GM12878 (cell line): ENCODE measurements at regions not wholly inside any gene's neighbourhood (a gene's known extent, or its start where the extent isn't known, plus 50 kb on each side); places are given as distances from the start of the nearest gene placed in this dataset.

ENCODE experiments used
- ATAC-seq: fragments of 200-7000 bp; cut with Tn5 transposase; 3 replicates; pipeline ENCODE4 v1.9.1; 2020; ENCODE audit warnings: mild to moderate bottlenecking, moderate library complexity
- BruUV-seq: library from RNA; stranded (reverse); fragments of 400-500 nt; replicated peaks from 2 replicates; lab custom pipeline; 2021; lab: Mats Ljungman, UMichigan
- CTCF ChIA-PET: fragments of 300-600 bp; sonication (Branson Sonifier 250); formaldehyde crosslinking; extraction: SDS; loops from one replicate; lab custom pipeline; 2021; ENCODE audit warnings: inconsistent platforms; lab: Yijun Ruan, JAX
- POLR2A ChIA-PET: fragments of 350-600 bp; formaldehyde crosslinking; extraction: SDS; loops from one replicate; lab custom pipeline; 2021; ENCODE audit warnings: inconsistent platforms; lab: Charles Lee
- RAD21 ChIA-PET: fragments of 300-600 bp; sonication (Branson Sonifier 250); formaldehyde crosslinking; loops from one replicate; lab custom pipeline; 2023; ENCODE audit warnings: antibody characterized with exemption; ENCODE audit not compliant: unreplicated experiment; lab: Charles Lee
- SMC1A ChIA-PET: fragments of 300-600 bp; sonication (Branson Sonifier 250); formaldehyde crosslinking; loops from one replicate; lab custom pipeline; 2023; ENCODE audit not compliant: unreplicated experiment, uncharacterized antibody; lab: Charles Lee
- DNase-seq: peaks from one replicate; pipeline ENCODE4 v3.0.0-alpha.2; 2011; ENCODE audit warnings: low read depth, low spot score
- FAIRE-seq: peaks from 3 replicates; lab custom pipeline; 2011; peaks lifted over from hg19 to GRCh38; lab: Jason Lieb, UNC
- H2AFZ ChIP-seq: 2 replicates; pipeline ENCODE4 v1.6.0; 2011; ENCODE audit warnings: low read depth, low read length, control low read depth; ENCODE audit not compliant: control insufficient read depth
- H3K27ac ChIP-seq: 2 replicates; pipeline ENCODE4 v1.5.1; 2011; ENCODE audit warnings: control low read depth; ENCODE audit not compliant: control insufficient read depth, insufficient read depth
- H3K27me3 ChIP-seq, 2 experiments: replicated peaks in 1 of 2; 2 replicates each; pipeline versions ENCODE4 v1.6.0 to v1.6.1; 2011; ENCODE audit warnings: low read length in 1 of 2; ENCODE audit not compliant: control insufficient read depth in 2 of 2, insufficient read depth in 2 of 2
- H3K36me3 ChIP-seq, 2 experiments: 2 replicates each; pipeline ENCODE4 v1.5.1; 2011; ENCODE audit warnings: low read length in 1 of 2; ENCODE audit not compliant: control insufficient read depth in 2 of 2, insufficient read depth in 2 of 2
- H3K4me1 ChIP-seq: 2 replicates; pipeline ENCODE4 v1.6.1; 2011; ENCODE audit warnings: mild to moderate bottlenecking, low read length, moderate library complexity, mixed read lengths; ENCODE audit not compliant: control insufficient read depth, insufficient read depth
- H3K4me2 ChIP-seq: 2 replicates; pipeline ENCODE4 v1.6.0; 2011; ENCODE audit warnings: control low read depth; ENCODE audit not compliant: control insufficient read depth, insufficient read depth
- H3K4me3 ChIP-seq: fragments of 200-600 bp; sonication (generic); 2 replicates; pipeline ENCODE4 v1.5.1; 2016
- H3K79me2 ChIP-seq: 2 replicates; pipeline ENCODE4 v1.6.0; 2011; ENCODE audit warnings: low read length; ENCODE audit not compliant: control insufficient read depth, insufficient read depth
- H3K9ac ChIP-seq: 2 replicates; pipeline ENCODE4 v1.8.0; 2011; ENCODE audit warnings: low read length, control low read depth, mixed read lengths; ENCODE audit not compliant: control insufficient read depth, insufficient read depth
- H3K9me3 ChIP-seq: replicated peaks from 3 replicates; pipeline ENCODE4 v1.5.1; 2011; ENCODE audit warnings: mild to moderate bottlenecking, low read length; ENCODE audit not compliant: control insufficient read depth, insufficient read depth
- H4K20me1 ChIP-seq: 2 replicates; pipeline ENCODE4 v1.6.0; 2011; ENCODE audit not compliant: control insufficient read depth, insufficient read depth
- CBFB ChIP-seq: IDR thresholded peaks from 2 replicates; pipeline ENCODE4 v1.6.1; 2016; ENCODE audit warnings: antibody characterized with exemption, low read depth
- ESRRA ChIP-seq: IDR thresholded peaks from 2 replicates; pipeline ENCODE4 v1.6.1; 2012; ENCODE audit warnings: mild to moderate bottlenecking, low read length, improper control_type of control experiment
- HSF1 ChIP-seq: fragments of 150-350 bp; IDR thresholded peaks from 2 replicates; pipeline ENCODE4 v1.6.1; 2014; ENCODE audit warnings: mild to moderate bottlenecking, low read depth, low read length
- IKZF1 ChIP-seq: fragments of 450-650 bp; conservative IDR thresholded peaks from 2 replicates; pipeline ENCODE4 v1.6.1; 2017; ENCODE audit warnings: antibody characterized with exemption, mild to moderate bottlenecking
- KDM1A ChIP-seq: fragments of 200-600 bp; sonication (generic); IDR thresholded peaks from 2 replicates; pipeline ENCODE4 v1.6.1; 2016; ENCODE audit warnings: borderline replicate concordance
- MEF2B ChIP-seq: fragments of 450-650 bp; IDR thresholded peaks from 2 replicates; pipeline ENCODE4 v1.6.1; 2018; ENCODE audit warnings: mild to moderate bottlenecking, moderate library complexity; ENCODE audit not compliant: partially characterized antibody, poor library complexity, severe bottlenecking
- MXI1 ChIP-seq: fragments of 150-350 bp; IDR thresholded peaks from 2 replicates; pipeline ENCODE4 v1.6.1; 2011; ENCODE audit warnings: low read depth, mild to moderate bottlenecking, inconsistent platforms, low read length, improper control_type of control experiment
- NR2C2 ChIP-seq: IDR thresholded peaks from 2 replicates; pipeline ENCODE4 v1.6.1; 2011; ENCODE audit warnings: borderline replicate concordance, low read depth; ENCODE audit not compliant: control insufficient read depth, insufficient read length
- RELB ChIP-seq: fragments of 450-650 bp; IDR thresholded peaks from 2 replicates; pipeline ENCODE4 v1.6.1; 2017; ENCODE audit warnings: low read depth, mild to moderate bottlenecking, moderate library complexity
- SMARCA5 ChIP-seq: fragments of 450-650 bp; IDR thresholded peaks from 2 replicates; pipeline ENCODE4 v1.6.1; 2017; ENCODE audit warnings: mild to moderate bottlenecking
- ZZZ3 ChIP-seq: IDR thresholded peaks from 2 replicates; pipeline ENCODE4 v1.6.1; 2011; ENCODE audit warnings: low read depth; ENCODE audit not compliant: control insufficient read depth, insufficient read length
- WGBS: methylation state at CpG from one replicate; pipeline ENCODE4 v1.1.6; 2016; ENCODE audit warnings: low lambda C conversion rate; ENCODE audit not compliant: insufficient replicate concordance, insufficient coverage; ENCODE audit errors: missing lambda C conversion rate; 5-methylcytosine and 5-hydroxymethylcytosine counted together
- in situ Hi-C: fragments of 300-500 bp; cut with MboI; formaldehyde crosslinking; loops from 9 replicates; pipeline ENCODE4 v1.14.3; 2018; ENCODE audit warnings: mixed read lengths
- intact Hi-C: fragments of 100-400 bp; cut with micrococcal nuclease; formaldehyde crosslinking; loops from one replicate; pipeline ENCODE4 v1.14.2; 2022; ENCODE audit not compliant: unreplicated experiment
- TF ChIP-seq, protein P1 (sequence below): fragments of 450-650 bp; IDR thresholded peaks from 2 replicates; pipeline ENCODE4 v1.6.1; 2017; ENCODE audit warnings: borderline replicate concordance

DNA sequence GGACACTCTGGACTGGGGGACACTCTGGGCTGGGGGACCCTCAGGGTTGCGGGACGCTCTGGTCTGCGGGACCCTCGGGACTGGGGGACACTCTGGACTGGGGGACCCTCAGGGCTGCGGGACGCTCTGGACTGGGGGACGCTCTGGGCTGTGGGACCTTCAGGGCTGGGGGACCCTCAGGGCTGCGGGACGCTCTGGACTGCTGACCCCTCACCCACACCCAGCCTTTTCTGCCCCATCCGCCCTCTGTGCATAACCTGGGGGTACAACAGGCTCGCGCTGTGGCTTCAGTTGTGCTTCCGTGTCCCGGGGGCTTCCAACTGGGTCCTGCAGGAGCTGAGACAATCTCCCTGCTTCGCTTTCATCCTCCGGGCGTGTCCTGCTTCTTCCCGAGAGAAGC is 766.0 kb downstream of the TRIML1 start:
- RAD21 ChIA-PET = no interaction called here
- H3K79me2 ChIP-seq = no peaks in the 10 kb centered on the region
- no peak overlapping the region for H3K27ac ChIP-seq
- no peak overlapping the region for H3K4me3 ChIP-seq
- no peak for DNase-seq
- BruUV-seq = no TSS peak
- no peak for TF ChIP-seq HSF1
- H3K9ac ChIP-seq = no peak overlapping the region
- H3K27me3 ChIP-seq = no peaks in the 10 kb centered on the region
- H3K4me1 ChIP-seq = no peaks in the 10 kb centered on the region
- intact Hi-C loops (no loop called here), in situ Hi-C loops (no loop called here)
- POLR2A ChIA-PET = no interaction called here
- H3K4me2 ChIP-seq = no peak overlapping the region
- H3K36me3 ChIP-seq = no peaks in the 10 kb centered on the region
- H4K20me1 ChIP-seq = no peaks in the 10 kb centered on the region
- CTCF ChIA-PET = no interaction called here
- H3K9me3 ChIP-seq = no peaks in the 10 kb centered on the region; the same call in 2 of the 3 replicates
- no peak for ATAC-seq
- no peak for FAIRE-seq
- no peak overlapping the region for H2AFZ ChIP-seq
- SMC1A ChIA-PET = no interaction called here
- 54% methylated on average over 13 of the region's 18 CpGs for WGBS

DNA sequence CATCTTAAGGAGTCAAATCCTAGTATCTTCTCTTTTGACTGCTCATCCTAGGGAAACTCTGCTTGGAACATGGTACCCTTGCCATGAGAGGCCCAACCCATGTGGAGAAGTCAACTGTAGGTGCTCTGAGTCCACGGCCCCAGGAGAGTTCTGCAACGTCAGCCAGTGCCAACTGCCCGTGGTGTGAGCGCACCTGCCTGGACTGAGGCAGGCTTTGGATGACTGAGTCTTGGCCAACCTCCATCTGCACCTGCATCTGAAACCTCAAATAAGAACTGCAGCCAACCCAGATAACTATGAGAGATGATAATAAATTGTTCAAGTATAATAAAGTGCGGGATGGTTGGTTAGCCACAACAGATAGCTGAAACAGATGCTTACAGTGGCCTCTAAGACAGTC is 772.0 kb downstream of the TRIML1 start:
- ChIA-PET SMC1A (no interaction called here), CTCF (no interaction called here), RAD21 (no interaction called here), POLR2A (no interaction called here)
- Histone ChIP-seq H2AFZ (no peak overlapping the region), H3K9me3 (no peaks in the 10 kb centered on the region; the same call in 2 of the 3 replicates), H3K79me2 (no peaks in the 10 kb centered on the region), H3K36me3 (no peaks in the 10 kb centered on the region), H3K27me3 (no peaks in the 10 kb centered on the region), H3K9ac (no peak overlapping the region), H3K4me1 (no peaks in the 10 kb centered on the region), H3K27ac (no peak overlapping the region), H4K20me1 (no peaks in the 10 kb centered on the region), H3K4me2 (no peak overlapping the region), H3K4me3 (no peak overlapping the region)
- in situ Hi-C loops (no loop called here), intact Hi-C loops (no loop called here)
- WGBS = 10% methylated on average over 5 of the region's 5 CpGs
- ATAC-seq = no peak
- FAIRE-seq = no peak
- DNase-seq = no peak
- BruUV-seq = no TSS peak
- TF ChIP-seq ESRRA (no peak), SMARCA5 (no peak), IKZF1 (no peak), MXI1 (no peak), NR2C2 (no peak), HSF1 (no peak), MEF2B (no peak), RELB (no peak), ZZZ3 (no peak), KDM1A (no peak), CBFB (no peak)
- TF ChIP-seq, protein P1, sequence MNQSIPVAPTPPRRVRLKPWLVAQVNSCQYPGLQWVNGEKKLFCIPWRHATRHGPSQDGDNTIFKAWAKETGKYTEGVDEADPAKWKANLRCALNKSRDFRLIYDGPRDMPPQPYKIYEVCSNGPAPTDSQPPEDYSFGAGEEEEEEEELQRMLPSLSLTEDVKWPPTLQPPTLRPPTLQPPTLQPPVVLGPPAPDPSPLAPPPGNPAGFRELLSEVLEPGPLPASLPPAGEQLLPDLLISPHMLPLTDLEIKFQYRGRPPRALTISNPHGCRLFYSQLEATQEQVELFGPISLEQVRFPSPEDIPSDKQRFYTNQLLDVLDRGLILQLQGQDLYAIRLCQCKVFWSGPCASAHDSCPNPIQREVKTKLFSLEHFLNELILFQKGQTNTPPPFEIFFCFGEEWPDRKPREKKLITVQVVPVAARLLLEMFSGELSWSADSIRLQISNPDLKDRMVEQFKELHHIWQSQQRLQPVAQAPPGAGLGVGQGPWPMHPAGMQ = no peak
